Transverse colon (tissue), 4 donors: ENCODE measurements at regions not wholly inside any gene's neighbourhood (a gene's known extent, or its start where the extent isn't known, plus 50 kb on each side); places are given as distances from the start of the nearest gene placed in this dataset.

Experiments used
- CTCF ChIP-seq, 5 experiments: fragments of 200-600 bp in 3 of 5; fragments of 450-650 bp in 2 of 5; sonication (generic) in 3 of 5; IDR thresholded peaks; 1 replicate in 2 of 5; 2 replicates in 3 of 5; pipeline ENCODE4 v1.5.1; 2016 to 2017; ENCODE audit warnings: antibody characterized with exemption in 5 of 5, inconsistent platforms in 3 of 5, mild to moderate bottlenecking in 2 of 5, moderate library complexity in 1 of 5
- EP300 ChIP-seq: sonication (generic); formaldehyde crosslinking; IDR thresholded peaks from one replicate; pipeline ENCODE4 v1.6.1; 2017; ENCODE audit warnings: antibody characterized with exemption, low read depth
- POLR2AphosphoS5 ChIP-seq, 3 donors: sonication (generic); formaldehyde crosslinking; IDR thresholded peaks; one replicate each; pipeline ENCODE4 v1.6.1; 2016; ENCODE audit warnings: antibody characterized with exemption in 3 of 3

- no peak for TF ChIP-seq CTCF (IDR thresholded peaks at IDR 0.05)
- no peak for TF ChIP-seq POLR2AphosphoS5 (IDR thresholded peaks at IDR 0.05)
- no peak for TF ChIP-seq EP300
Measured at GRCh38 chrX:20399728-20400414, 133.2 kb upstream of the RPS6KA3 start.
